Vagina (tissue), 2 donors: ENCODE measurements at regions not wholly inside any gene's neighbourhood (a gene's known extent, or its start where the extent isn't known, plus 50 kb on each side); places are given as distances from the start of the nearest gene placed in this dataset.

ENCODE experiments used
- DNase-seq, 2 donors: peaks; one replicate each; pipeline ENCODE4 v3.0.0-alpha.2; 2017; ENCODE audit errors: extremely low spot score in 2 of 2
- H3K27ac ChIP-seq: fragments of 200-600 bp; sonication (generic); one replicate; pipeline ENCODE4 v1.5.1; 2019
- H3K27me3 ChIP-seq: fragments of 200-600 bp; sonication (generic); one replicate; pipeline ENCODE4 v1.5.1; 2019
- H3K36me3 ChIP-seq, 2 donors: fragments of 200-600 bp; sonication (generic); one replicate each; pipeline ENCODE4 v1.5.1; 2017 to 2019
- H3K4me1 ChIP-seq: fragments of 200-600 bp; sonication (generic); one replicate; pipeline ENCODE4 v1.5.1; 2019
- H3K4me3 ChIP-seq, 2 donors: fragments of 200-600 bp; sonication (generic); 1 replicate in 1 of 2; 2 replicates in 1 of 2; pipeline ENCODE4 v1.5.1; 2016 to 2019
- H3K9me3 ChIP-seq: fragments of 200-600 bp; sonication (generic); one replicate; pipeline ENCODE4 v1.5.1; 2019
- CTCF ChIP-seq, 3 experiments: fragments of 450-650 bp in 2 of 3; fragments of 200-600 bp in 1 of 3; sonication (generic) in 1 of 3; IDR thresholded peaks; one replicate each; pipeline ENCODE4 v1.5.1; 2017 to 2019; ENCODE audit warnings: antibody characterized with exemption in 3 of 3, mild to moderate bottlenecking in 2 of 3, moderate library complexity in 2 of 3
- POLR2A ChIP-seq, 2 donors: fragments of 450-650 bp; IDR thresholded peaks; one replicate each; pipeline ENCODE4 v1.6.1; 2017; ENCODE audit warnings: antibody characterized with exemption in 2 of 2, mild to moderate bottlenecking in 2 of 2, moderate library complexity in 2 of 2
- POLR2AphosphoS5 ChIP-seq, 2 donors: sonication (generic); formaldehyde crosslinking; IDR thresholded peaks; one replicate each; pipeline ENCODE4 v1.9.0; 2017; ENCODE audit warnings: antibody characterized with exemption in 2 of 2, mild to moderate bottlenecking in 2 of 2, low read depth in 1 of 2; ENCODE audit not compliant: insufficient read depth in 1 of 2
- intact Hi-C: fragments of 100-400 bp; cut with DNase I; formaldehyde crosslinking; loops from one replicate; pipeline ENCODE4 v1.15.1; 2023

- Histone ChIP-seq H3K27me3 (no peaks in the 10 kb centered on the region), H3K36me3 (no peaks in the 10 kb centered on the region), H3K4me3 (no peak overlapping the region), H3K9me3 (no peaks in the 10 kb centered on the region), H3K4me1 (no peaks in the 10 kb centered on the region), H3K27ac (no peak overlapping the region)
- intact Hi-C loops, result no loop called here
- no peak for DNase-seq
- TF ChIP-seq CTCF (IDR thresholded peaks at IDR 0.05), result no peak
- no peak for TF ChIP-seq POLR2A (IDR thresholded peaks at IDR 0.05)
- TF ChIP-seq POLR2AphosphoS5 (IDR thresholded peaks at IDR 0.05; ENCODE audit: insufficient read depth in 1 of 2, low read depth in 1 of 2), result no peak
Measured at GRCh38 chr6:53417141-53417540, 68.4 kb upstream of the ELOVL5 start.

- Histone ChIP-seq H3K27me3 (no peaks in the 10 kb centered on the region), H3K9me3 (no peaks in the 10 kb centered on the region), H3K36me3 (no peaks in the 10 kb centered on the region), H3K27ac (no peak overlapping the region), H3K4me3 (no peak overlapping the region), H3K4me1 (no peaks in the 10 kb centered on the region)
- TF ChIP-seq POLR2A (IDR thresholded peaks at IDR 0.05), result no peak
- TF ChIP-seq POLR2AphosphoS5 (IDR thresholded peaks at IDR 0.05; ENCODE audit: insufficient read depth in 1 of 2, low read depth in 1 of 2), result no peak
- TF ChIP-seq CTCF (IDR thresholded peaks at IDR 0.05), result no peak
- intact Hi-C loops, result no loop called here
- no peak for DNase-seq
Measured at GRCh38 chr6:53413326-53413725, 64.6 kb upstream of the ELOVL5 start.

GRCh38 chr6:53412751-53413150 lies 64.0 kb upstream of the ELOVL5 start:
- Histone ChIP-seq H3K9me3 (no peaks in the 10 kb centered on the region), H3K4me3 (no peak overlapping the region), H3K27ac (no peak overlapping the region), H3K36me3 (no peaks in the 10 kb centered on the region), H3K4me1 (no peaks in the 10 kb centered on the region), H3K27me3 (no peaks in the 10 kb centered on the region)
- no peak for DNase-seq
- no peak for TF ChIP-seq CTCF (IDR thresholded peaks at IDR 0.05)
- TF ChIP-seq POLR2AphosphoS5 (IDR thresholded peaks at IDR 0.05; ENCODE audit: insufficient read depth in 1 of 2, low read depth in 1 of 2), result no peak
- no peak for TF ChIP-seq POLR2A (IDR thresholded peaks at IDR 0.05)
- intact Hi-C loops, result no loop called here

- Histone ChIP-seq H3K36me3 (no peaks in the 10 kb centered on the region), H3K9me3 (no peaks in the 10 kb centered on the region), H3K4me1 (no peaks in the 10 kb centered on the region), H3K27me3 (no peaks in the 10 kb centered on the region), H3K27ac (no peak overlapping the region), H3K4me3 (no peak overlapping the region)
- DNase-seq, result no peak
- intact Hi-C loops, result no loop called here
- TF ChIP-seq POLR2AphosphoS5 (IDR thresholded peaks at IDR 0.05; ENCODE audit: insufficient read depth in 1 of 2, low read depth in 1 of 2), result no peak
- no peak for TF ChIP-seq CTCF (IDR thresholded peaks at IDR 0.05)
- TF ChIP-seq POLR2A (IDR thresholded peaks at IDR 0.05), result no peak
Measured at GRCh38 chr6:53412021-53412715, 63.4 kb upstream of the ELOVL5 start.

GRCh38 chr6:53411451-53411850 lies 62.7 kb upstream of the ELOVL5 start:
- Histone ChIP-seq H3K36me3 (no peaks in the 10 kb centered on the region), H3K27ac (no peak overlapping the region), H3K4me3 (no peak overlapping the region), H3K9me3 (no peaks in the 10 kb centered on the region), H3K27me3 (no peaks in the 10 kb centered on the region), H3K4me1 (no peaks in the 10 kb centered on the region)
- DNase-seq, result no peak
- intact Hi-C loops, result no loop called here
- TF ChIP-seq POLR2A (IDR thresholded peaks at IDR 0.05), result no peak
- no peak for TF ChIP-seq CTCF (IDR thresholded peaks at IDR 0.05)
- TF ChIP-seq POLR2AphosphoS5 (IDR thresholded peaks at IDR 0.05; ENCODE audit: insufficient read depth in 1 of 2, low read depth in 1 of 2), result no peak
